AG09309 (cell line): ENCODE measurements at regions not wholly inside any gene's neighbourhood (a gene's known extent, or its start where the extent isn't known, plus 50 kb on each side); places are given as distances from the start of the nearest gene placed in this dataset.

Experiments
- DNase-seq: peaks from one replicate; pipeline ENCODE4 v3.0.0-alpha.2; 2010; ENCODE audit warnings: low read depth
- H3K4me3 ChIP-seq: 2 replicates; pipeline ENCODE4 v1.5.1; 2011; ENCODE audit warnings: mild to moderate bottlenecking, low read depth, low read length, moderate library complexity; ENCODE audit not compliant: control insufficient read depth
- CTCF ChIP-seq: IDR thresholded peaks from 2 replicates; pipeline ENCODE4 v1.5.1; 2011; ENCODE audit warnings: mild to moderate bottlenecking, low read depth, low read length, inconsistent platforms; ENCODE audit not compliant: insufficient read depth, control insufficient read depth; ENCODE audit errors: missing control alignments

DNA sequence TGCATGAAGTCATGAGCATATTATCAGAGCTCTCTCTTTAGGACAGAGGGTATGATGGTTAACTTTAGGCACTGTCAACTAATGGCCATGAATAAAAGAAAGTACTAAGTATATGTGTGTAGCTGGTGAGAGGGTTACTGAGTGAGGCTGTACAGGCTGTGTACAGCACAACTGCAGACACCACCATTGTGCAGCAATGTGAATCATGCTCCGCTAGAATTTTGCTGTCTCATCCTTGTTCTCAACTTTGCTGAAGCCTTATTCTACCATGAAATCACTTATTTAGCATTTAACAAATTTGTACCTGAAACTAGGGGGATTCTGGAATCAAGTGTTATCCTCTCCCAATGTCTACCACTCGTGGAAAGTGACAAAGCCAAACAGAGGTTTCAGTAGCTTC is 414.9 kb downstream of the PLCL1 start:
- TF ChIP-seq CTCF = no peak
- H3K4me3 ChIP-seq = no peak overlapping the region
- DNase-seq = no peak

GRCh38 chr2:198214114-198214596 is 409.8 kb downstream of the PLCL1 start:
- TF ChIP-seq CTCF = no peak
- DNase-seq = peak; percentile 34
- no peak overlapping the region for H3K4me3 ChIP-seq

GRCh38 chr2:198213253-198213652 is 408.9 kb downstream of the PLCL1 start:
- no peak for TF ChIP-seq CTCF
- DNase-seq = no peak

GRCh38 chr2:198211706-198212105 is 407.3 kb downstream of the PLCL1 start:
- DNase-seq = no peak
- no peak for TF ChIP-seq CTCF
- no peak overlapping the region for H3K4me3 ChIP-seq

More at GRCh38 chr2:198213253-198213652, 408.9 kb downstream of the PLCL1 start:
- no peak overlapping the region for H3K4me3 ChIP-seq

- no peak overlapping the region for H3K4me3 ChIP-seq
- TF ChIP-seq CTCF = no peak
- no peak for DNase-seq
These were observed 399.1 kb downstream of the PLCL1 start for GRCh38 chr2:198203336-198204069.
